ENCODE measurements at regions not wholly inside any gene's neighbourhood (a gene's known extent, or its start where the extent isn't known, plus 50 kb on each side); places are given as distances from the start of the nearest gene placed in this dataset.
A peak's percentile ranks its signal among the peaks of the same experiment; 100 is the strongest.
"Not testable (repeated sequence)": the region's sequence is repeated elsewhere in the genome, so short reads cannot be mapped to it uniquely, and the experiment has no call there.

DNA sequence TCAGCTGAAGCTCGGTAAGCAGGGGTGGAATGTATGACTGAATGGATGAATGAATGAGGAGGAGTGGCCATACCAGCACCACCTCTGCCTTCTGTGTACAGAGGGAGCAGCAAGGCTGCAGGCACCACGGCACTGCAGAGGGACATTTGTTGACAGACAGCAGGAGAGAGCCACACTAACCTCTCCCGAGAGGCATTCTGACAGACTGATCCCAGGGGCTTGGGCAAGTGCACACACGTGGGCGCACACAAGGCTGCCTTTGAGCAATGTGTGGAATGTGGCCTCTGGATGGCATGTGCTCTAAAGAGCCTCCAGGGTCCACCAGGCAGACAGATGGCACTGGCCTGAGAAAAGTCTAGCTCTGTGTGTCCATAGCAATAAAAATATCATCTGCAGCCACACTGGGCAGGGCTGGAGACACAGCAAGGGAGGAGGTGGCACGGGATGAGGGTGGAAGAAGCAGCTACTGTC is 111.8 kb downstream of the ACTL7B start:
- peaks cover 0 to 5% (median 0%) of the 10 kb centered on the region in 11 experiments; a peak in 1 of 22 replicates for H3K9me3 ChIP-seq (replicated peaks in 1 of 11)
- peak overlapping the region in 3 of 11 experiments; percentile 4 to 10 (median 4); a peak in 4 of 22 replicates for H3K9ac ChIP-seq
- no peaks in the 10 kb centered on the region for H4K20me1 ChIP-seq
- H3K27ac ChIP-seq: peak overlapping the region in 4 of 11 experiments; percentile 21 to 45 (median 34); a peak in 3 of 22 replicates
- H3K27me3 ChIP-seq: no peaks in the 10 kb centered on the region
- H3K4me3 ChIP-seq: no peak overlapping the region
- no peaks in the 10 kb centered on the region for H3K36me3 ChIP-seq
- peak overlapping the region in 8 of 11 experiments; percentile 18 to 73 (median 54); a peak in 16 of 22 replicates for H3K4me2 ChIP-seq
- no peak for TF ChIP-seq Cebpa-rat (IDR thresholded peaks at IDR 0.05)
- H3K4me1 ChIP-seq: peaks cover 0 to 23% (median 13%) of the 10 kb centered on the region in 10 experiments; a peak in 15 of 20 replicates

DNA sequence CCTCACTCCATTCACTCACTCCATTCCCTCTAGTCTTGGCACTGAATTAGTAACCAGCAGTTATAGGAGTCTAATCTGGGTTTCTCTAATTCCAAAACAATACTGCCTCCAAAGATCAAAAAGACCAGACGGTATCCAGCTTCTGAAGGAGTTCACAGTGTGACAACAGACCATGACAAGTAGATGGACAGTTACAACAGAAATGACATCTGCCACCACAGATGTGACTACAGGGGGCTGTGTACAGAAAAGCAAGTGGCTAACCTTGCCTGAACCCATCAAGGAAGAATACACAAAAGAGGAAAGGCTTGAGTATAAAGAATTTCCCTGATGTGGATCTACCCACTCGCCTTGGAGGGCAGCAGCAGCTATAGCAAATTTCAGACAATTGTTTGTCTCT is 112.4 kb downstream of the ACTL7B start:
- H4K20me1 ChIP-seq: no peaks in the 10 kb centered on the region
- peak overlapping the region in 8 of 11 experiments; percentile 18 to 73 (median 54); a peak in 14 of 22 replicates for H3K4me2 ChIP-seq
- peak overlapping the region in 3 of 11 experiments; percentile 4 to 10 (median 4); a peak in 4 of 22 replicates for H3K9ac ChIP-seq
- H3K27ac ChIP-seq: peak overlapping the region in 4 of 11 experiments; percentile 21 to 45 (median 34); a peak in 2 of 22 replicates
- no peaks in the 10 kb centered on the region for H3K27me3 ChIP-seq
- peaks cover 0 to 5% (median 0%) of the 10 kb centered on the region in 11 experiments; a peak in 1 of 22 replicates for H3K9me3 ChIP-seq (replicated peaks in 1 of 11)
- H3K36me3 ChIP-seq: no peaks in the 10 kb centered on the region
- H3K4me3 ChIP-seq: no peak overlapping the region
- TF ChIP-seq Cebpa-rat (IDR thresholded peaks at IDR 0.05): no peak
- H3K4me1 ChIP-seq: peaks cover 0 to 23% (median 13%) of the 10 kb centered on the region in 10 experiments; a peak in 15 of 20 replicates

DNA sequence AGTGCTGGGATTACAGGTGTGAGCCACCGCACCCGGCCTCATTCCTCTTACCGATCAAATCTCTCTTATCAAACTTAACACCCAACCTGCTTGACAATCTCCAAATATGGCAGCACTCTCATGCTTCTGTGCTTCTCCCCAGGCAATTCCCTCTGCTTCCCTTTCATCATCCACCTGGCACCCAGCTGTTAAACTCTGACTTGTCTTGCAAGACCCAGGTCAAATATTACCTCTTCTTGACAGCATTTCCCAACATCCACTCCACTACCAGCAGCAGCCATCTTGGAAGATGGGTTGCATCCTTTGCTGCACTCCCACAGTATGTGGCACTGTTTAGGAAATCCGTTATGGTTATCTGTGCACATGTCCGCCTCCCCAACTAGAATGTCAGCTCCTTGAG is 113.6 kb downstream of the ACTL7B start:
- H3K27me3 ChIP-seq: no peaks in the 10 kb centered on the region
- H3K27ac ChIP-seq: no peak overlapping the region
- no peak overlapping the region for H3K4me3 ChIP-seq
- H3K9me3 ChIP-seq (replicated peaks in 1 of 11): peaks cover 0 to 5% (median 0%) of the 10 kb centered on the region in 11 experiments; a peak in 1 of 22 replicates
- no peak for TF ChIP-seq Cebpa-rat (IDR thresholded peaks at IDR 0.05)
- no peaks in the 10 kb centered on the region for H3K36me3 ChIP-seq
- H3K4me1 ChIP-seq: peaks cover 0 to 23% (median 13%) of the 10 kb centered on the region in 10 experiments; a peak in 15 of 20 replicates
- no peak overlapping the region for H3K4me2 ChIP-seq
- no peaks in the 10 kb centered on the region for H4K20me1 ChIP-seq
- no peak overlapping the region for H3K9ac ChIP-seq

- peaks cover 22 to 35% (median 28%) of the 10 kb centered on the region in 11 experiments; a peak in 20 of 22 replicates for H3K9me3 ChIP-seq (replicated peaks in 1 of 11)
- not testable (repeated sequence) for H4K20me1 ChIP-seq, H3K4me3 ChIP-seq, H3K27me3 ChIP-seq, H3K36me3 ChIP-seq, H3K4me2 ChIP-seq, H3K9ac ChIP-seq, H3K27ac ChIP-seq, H3K4me1 ChIP-seq
These were observed 124.5 kb downstream of the ACTL7B start for GRCh38 chr9:108731292-108731691.

DNA sequence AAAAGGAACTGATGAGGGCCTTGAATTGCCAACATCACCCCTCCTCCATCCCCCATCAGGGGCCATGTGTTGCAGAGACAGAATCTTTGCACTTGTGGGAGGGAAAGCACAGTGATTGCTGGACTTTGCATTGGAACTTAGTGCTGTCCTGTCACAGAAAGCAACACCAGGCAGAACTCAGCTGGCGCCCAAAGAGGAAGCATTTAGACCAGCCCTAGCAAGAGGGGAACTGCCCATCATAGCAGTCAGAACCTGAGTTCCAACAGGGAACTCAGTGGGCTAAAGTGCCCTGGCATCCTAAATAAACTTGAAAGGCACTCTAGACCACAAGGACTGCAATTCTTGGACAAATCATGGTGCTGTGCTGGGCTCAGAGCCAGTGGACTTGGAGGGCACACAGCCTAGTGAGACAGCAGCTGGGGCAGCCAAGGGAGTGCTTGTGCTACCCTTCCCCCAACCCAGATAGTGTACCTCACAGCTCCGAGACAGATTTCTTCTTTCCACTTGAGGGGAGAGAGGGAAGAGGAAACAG is 128.1 kb downstream of the ACTL7B start:
- Histone ChIP-seq H3K27ac (no peak overlapping the region), H3K4me1 (peaks cover 0 to 9% (median 0%) of the 10 kb centered on the region in 10 experiments; a peak in 4 of 20 replicates), H3K4me3 (no peak overlapping the region), H3K9me3 (replicated peaks in 1 of 11) (peaks cover 19 to 29% (median 24%) of the 10 kb centered on the region in 11 experiments; a peak in 20 of 22 replicates), H3K9ac (no peak overlapping the region), H3K36me3 (no peaks in the 10 kb centered on the region), H3K4me2 (peak overlapping the region in 2 of 11 experiments; percentile 3 to 15; a peak in 2 of 22 replicates), H3K27me3 (no peaks in the 10 kb centered on the region), H4K20me1 (no peaks in the 10 kb centered on the region)
- TF ChIP-seq Cebpa-rat (IDR thresholded peaks at IDR 0.05): no peak

GRCh38 chr9:108724652-108725051 is 131.1 kb downstream of the ACTL7B start:
- no peaks in the 10 kb centered on the region for H3K36me3 ChIP-seq
- H3K27me3 ChIP-seq: no peaks in the 10 kb centered on the region
- H3K9ac ChIP-seq: no peak overlapping the region
- H3K4me1 ChIP-seq: peaks cover 0 to 9% (median 0%) of the 10 kb centered on the region in 10 experiments; a peak in 4 of 20 replicates
- no peak for TF ChIP-seq Cebpa-rat (IDR thresholded peaks at IDR 0.05)
- no peak overlapping the region for H3K4me2 ChIP-seq
- peaks cover 0 to 5% (median under 1%) of the 10 kb centered on the region in 11 experiments; a peak in 5 of 22 replicates for H3K9me3 ChIP-seq (replicated peaks in 1 of 11)
- H3K27ac ChIP-seq: no peak overlapping the region
- H4K20me1 ChIP-seq: no peaks in the 10 kb centered on the region
- no peak overlapping the region for H3K4me3 ChIP-seq

DNA sequence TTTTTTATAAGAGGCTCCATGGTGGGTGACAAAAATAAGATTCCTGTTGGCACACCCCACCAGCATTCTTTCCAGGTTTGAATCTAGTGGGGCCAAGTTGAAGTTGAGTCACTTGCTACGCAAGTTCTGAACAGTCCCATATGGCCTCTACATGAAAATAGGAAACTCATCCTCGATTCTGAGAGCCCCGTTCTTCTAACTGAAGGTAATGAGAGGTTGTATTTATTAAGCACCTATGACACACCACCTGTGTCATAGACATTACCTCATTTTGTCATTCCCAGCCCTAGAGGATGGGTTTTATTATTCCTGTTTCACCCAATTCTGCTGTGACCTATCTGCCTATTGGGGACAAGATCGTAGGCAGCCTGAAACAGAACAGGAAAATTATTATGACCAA is 131.7 kb downstream of the ACTL7B start:
- H3K4me1 ChIP-seq: peaks cover 0 to 9% (median 0%) of the 10 kb centered on the region in 10 experiments; a peak in 4 of 20 replicates
- no peak overlapping the region for H3K4me3 ChIP-seq
- no peak for TF ChIP-seq Cebpa-rat (IDR thresholded peaks at IDR 0.05)
- no peaks in the 10 kb centered on the region for H3K27me3 ChIP-seq
- H3K9me3 ChIP-seq (replicated peaks in 1 of 11): no peaks in the 10 kb centered on the region
- no peak overlapping the region for H3K4me2 ChIP-seq
- H3K9ac ChIP-seq: no peak overlapping the region
- no peaks in the 10 kb centered on the region for H4K20me1 ChIP-seq
- no peaks in the 10 kb centered on the region for H3K36me3 ChIP-seq
- H3K27ac ChIP-seq: no peak overlapping the region

DNA sequence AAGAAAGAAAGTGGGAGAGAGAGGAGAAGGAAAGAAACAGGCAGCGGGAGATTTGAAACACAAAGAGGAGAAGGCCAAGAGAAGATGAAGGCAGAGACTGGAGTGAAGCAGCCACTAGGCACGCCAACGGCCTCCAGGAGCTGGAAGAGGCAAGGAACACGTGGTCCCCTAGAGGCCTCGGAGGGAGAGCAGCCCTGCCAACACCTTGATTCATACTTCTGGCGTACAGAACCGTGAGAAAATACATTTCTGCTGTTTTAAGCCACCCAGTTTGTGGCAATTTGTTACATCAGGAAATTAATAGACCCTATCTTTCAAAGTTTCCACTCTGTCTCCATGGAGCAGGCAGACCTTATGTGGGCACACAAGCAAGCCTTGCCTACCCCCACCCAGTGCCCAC is 133.4 kb downstream of the ACTL7B start:
- Histone ChIP-seq H3K9me3 (replicated peaks in 1 of 11) (peaks cover 0 to 6% (median 3%) of the 10 kb centered on the region in 11 experiments; a peak in 4 of 22 replicates), H3K27ac (no peak overlapping the region), H3K4me1 (peaks cover 0 to 4% (median 0%) of the 10 kb centered on the region in 10 experiments; a peak in 3 of 20 replicates), H3K27me3 (no peaks in the 10 kb centered on the region), H3K9ac (no peak overlapping the region), H4K20me1 (no peaks in the 10 kb centered on the region), H3K36me3 (no peaks in the 10 kb centered on the region), H3K4me2 (no peak overlapping the region), H3K4me3 (no peak overlapping the region)
- TF ChIP-seq Cebpa-rat (IDR thresholded peaks at IDR 0.05): no peak

DNA sequence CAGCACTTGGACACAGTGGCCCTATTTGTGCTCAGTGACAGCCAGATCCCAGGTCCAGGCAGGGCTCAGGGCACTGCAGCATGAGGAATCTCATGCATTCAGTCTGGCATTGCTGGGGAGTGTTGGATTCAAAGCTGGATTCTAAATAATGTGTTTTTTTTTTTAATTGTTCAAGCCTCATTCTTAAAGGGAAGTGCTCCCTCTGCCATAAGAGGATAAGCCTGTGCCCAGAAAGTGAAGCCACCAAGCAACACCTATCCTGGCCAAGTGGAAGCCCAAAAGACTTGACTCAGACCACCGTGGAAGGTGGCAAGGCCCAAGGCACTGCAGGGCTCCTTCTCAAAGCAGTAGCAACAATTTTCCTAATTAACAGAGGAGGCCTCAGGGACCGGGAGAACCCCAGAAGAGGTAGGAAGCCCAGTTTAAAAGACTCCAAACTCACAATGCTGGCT is 135.6 kb downstream of the ACTL7B start:
- Histone ChIP-seq H3K4me3 (no peak overlapping the region), H3K4me1 (no peaks in the 10 kb centered on the region), H3K4me2 (no peak overlapping the region), H3K27me3 (no peaks in the 10 kb centered on the region), H3K9me3 (replicated peaks in 1 of 11) (peaks cover 0 to 15% (median 7%) of the 10 kb centered on the region in 11 experiments; a peak in 7 of 22 replicates), H3K27ac (no peak overlapping the region), H3K9ac (no peak overlapping the region), H4K20me1 (no peaks in the 10 kb centered on the region), H3K36me3 (no peaks in the 10 kb centered on the region)
- no peak for TF ChIP-seq Cebpa-rat (IDR thresholded peaks at IDR 0.05)

Measured in BLaER1 treated with 17β-estradiol and CSF1 and Interleukin-3, amounts not matched to agents 10 nM and 100 nM (cell line).